PC-3 (cell line): ENCODE measurements at regions not wholly inside any gene's neighbourhood (a gene's known extent, or its start where the extent isn't known, plus 50 kb on each side); places are given as distances from the start of the nearest gene placed in this dataset.

ENCODE experiments used
- EZH2 ChIP-seq: fragments of 300-600 bp; sonication (generic); IDR thresholded peaks from one replicate; pipeline ENCODE4 v1.6.1; 2017; ENCODE audit warnings: antibody characterized with exemption, mild to moderate bottlenecking, low read length; ENCODE audit not compliant: unreplicated experiment
- EZH2phosphoT487 ChIP-seq: fragments of 300-600 bp; sonication (generic); IDR thresholded peaks from 2 replicates; pipeline ENCODE4 v1.6.1; 2018; ENCODE audit warnings: mild to moderate bottlenecking, antibody characterized with exemption, low read length, borderline replicate concordance
- TF ChIP-seq, protein P1 (sequence below): fragments of 300-600 bp; sonication (generic); conservative IDR thresholded peaks from 2 replicates; pipeline ENCODE4 v1.5.1; 2017; ENCODE audit warnings: antibody characterized with exemption, low read depth, mild to moderate bottlenecking, low read length

GRCh38 chr1:242842094-242842493 is 317.6 kb upstream of the PLD5 start:
- TF ChIP-seq EZH2 (no peak), EZH2phosphoT487 (no peak)
- TF ChIP-seq, protein P1, sequence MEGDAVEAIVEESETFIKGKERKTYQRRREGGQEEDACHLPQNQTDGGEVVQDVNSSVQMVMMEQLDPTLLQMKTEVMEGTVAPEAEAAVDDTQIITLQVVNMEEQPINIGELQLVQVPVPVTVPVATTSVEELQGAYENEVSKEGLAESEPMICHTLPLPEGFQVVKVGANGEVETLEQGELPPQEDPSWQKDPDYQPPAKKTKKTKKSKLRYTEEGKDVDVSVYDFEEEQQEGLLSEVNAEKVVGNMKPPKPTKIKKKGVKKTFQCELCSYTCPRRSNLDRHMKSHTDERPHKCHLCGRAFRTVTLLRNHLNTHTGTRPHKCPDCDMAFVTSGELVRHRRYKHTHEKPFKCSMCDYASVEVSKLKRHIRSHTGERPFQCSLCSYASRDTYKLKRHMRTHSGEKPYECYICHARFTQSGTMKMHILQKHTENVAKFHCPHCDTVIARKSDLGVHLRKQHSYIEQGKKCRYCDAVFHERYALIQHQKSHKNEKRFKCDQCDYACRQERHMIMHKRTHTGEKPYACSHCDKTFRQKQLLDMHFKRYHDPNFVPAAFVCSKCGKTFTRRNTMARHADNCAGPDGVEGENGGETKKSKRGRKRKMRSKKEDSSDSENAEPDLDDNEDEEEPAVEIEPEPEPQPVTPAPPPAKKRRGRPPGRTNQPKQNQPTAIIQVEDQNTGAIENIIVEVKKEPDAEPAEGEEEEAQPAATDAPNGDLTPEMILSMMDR = no peak
